Neuronal stem cell (in vitro differentiated cells): ENCODE measurements at regions not wholly inside any gene's neighbourhood (a gene's known extent, or its start where the extent isn't known, plus 50 kb on each side); places are given as distances from the start of the nearest gene placed in this dataset.
"Not testable (repeated sequence)": the region's sequence is repeated elsewhere in the genome, so short reads cannot be mapped to it uniquely, and the experiment has no call there.

Experiments
- DNase-seq: peaks from one replicate; pipeline ENCODE4 v3.0.0-alpha.2; 2013; ENCODE audit warnings: low spot score
- H2AFZ ChIP-seq: one replicate; pipeline ENCODE4 v1.6.1; 2013; ENCODE audit warnings: mild to moderate bottlenecking, low read length, inconsistent platforms
- H2AK5ac ChIP-seq: 2 replicates; pipeline ENCODE4 v1.6.1; 2013; ENCODE audit warnings: low read depth, mild to moderate bottlenecking, inconsistent platforms, low read length, moderate library complexity, mixed read lengths
- H2BK120ac ChIP-seq: 2 replicates; pipeline ENCODE4 v1.6.1; 2013; ENCODE audit warnings: low read depth, mild to moderate bottlenecking, inconsistent platforms, low read length, moderate library complexity, mixed read lengths
- H2BK12ac ChIP-seq: one replicate; pipeline ENCODE4 v1.6.1; 2013; ENCODE audit warnings: low read length, inconsistent platforms
- H2BK15ac ChIP-seq: 2 replicates; pipeline ENCODE4 v1.6.1; 2013; ENCODE audit warnings: mild to moderate bottlenecking, low read length, inconsistent platforms, mixed read lengths
- H2BK5ac ChIP-seq: one replicate; pipeline ENCODE4 v1.6.1; 2013; ENCODE audit warnings: inconsistent platforms, mild to moderate bottlenecking, low read length, moderate library complexity
- H3K14ac ChIP-seq: one replicate; pipeline ENCODE4 v1.6.1; 2013; ENCODE audit warnings: low read length, inconsistent platforms
- H3K18ac ChIP-seq: 2 replicates; pipeline ENCODE4 v1.6.1; 2013; ENCODE audit warnings: low read length, inconsistent platforms
- H3K23ac ChIP-seq: 2 replicates; pipeline ENCODE4 v1.6.1; 2013; ENCODE audit warnings: low read depth, mild to moderate bottlenecking, mixed read lengths, low read length, inconsistent platforms; ENCODE audit not compliant: poor library complexity
- H3K27ac ChIP-seq: replicated peaks from 3 replicates; pipeline ENCODE4 v1.5.1; 2013; ENCODE audit warnings: low read length, inconsistent platforms
- H3K27me3 ChIP-seq, 3 experiments: 2 replicates each; pipeline ENCODE4 v1.6.1; 2013; ENCODE audit warnings: low read length in 3 of 3, mild to moderate bottlenecking in 2 of 3, inconsistent platforms in 1 of 3, low read depth in 1 of 3, mixed read lengths in 1 of 3, moderate library complexity in 1 of 3; ENCODE audit not compliant: control insufficient read depth in 3 of 3, insufficient read depth in 3 of 3
- H3K36me3 ChIP-seq, 2 donors: replicated peaks in 1 of 2; 2 replicates each; pipeline ENCODE4 v1.6.1; 2013; ENCODE audit warnings: low read length in 2 of 2; ENCODE audit not compliant: control insufficient read depth in 2 of 2, insufficient read depth in 2 of 2
- H3K4ac ChIP-seq: 2 replicates; pipeline ENCODE4 v1.6.1; 2013; ENCODE audit warnings: inconsistent platforms, mild to moderate bottlenecking, low read length, moderate library complexity
- H3K4me1 ChIP-seq, 2 donors: 1 replicate in 1 of 2; 2 replicates in 1 of 2; pipeline ENCODE4 v1.6.1; 2013; ENCODE audit warnings: low read length in 2 of 2, low read depth in 1 of 2; ENCODE audit not compliant: control insufficient read depth in 2 of 2, insufficient read depth in 1 of 2
- H3K4me2 ChIP-seq: one replicate; pipeline ENCODE4 v1.6.1; 2013; ENCODE audit warnings: mild to moderate bottlenecking, low read length, inconsistent platforms; ENCODE audit not compliant: insufficient read depth, poor library complexity, severe bottlenecking
- H3K4me3 ChIP-seq, 2 donors: 2 replicates each; pipeline ENCODE4 v1.5.1; 2013; ENCODE audit warnings: low read length in 2 of 2, mild to moderate bottlenecking in 2 of 2, inconsistent platforms in 1 of 2, moderate library complexity in 1 of 2
- H3K79me1 ChIP-seq: one replicate; pipeline ENCODE4 v1.6.1; 2013; ENCODE audit warnings: low read depth, mild to moderate bottlenecking, inconsistent platforms, low read length, moderate library complexity
- H3K9ac ChIP-seq: one replicate; pipeline ENCODE4 v1.6.1; 2013; ENCODE audit warnings: mild to moderate bottlenecking, low read depth, low read length, inconsistent platforms; ENCODE audit not compliant: poor library complexity
- H3K9me3 ChIP-seq, 2 donors: replicated peaks in 1 of 2; 2 replicates each; pipeline versions ENCODE3 to v1.6.1; 2013; ENCODE audit warnings: low read length in 2 of 2, mild to moderate bottlenecking in 2 of 2, inconsistent platforms in 1 of 2, low read depth in 1 of 2, mixed read lengths in 1 of 2, moderate library complexity in 1 of 2; ENCODE audit not compliant: control insufficient read depth in 2 of 2, insufficient read depth in 1 of 2
- H4K8ac ChIP-seq: one replicate; pipeline ENCODE4 v1.6.1; 2013; ENCODE audit warnings: low read depth, mild to moderate bottlenecking, inconsistent platforms, low read length, moderate library complexity
- H4K91ac ChIP-seq: one replicate; pipeline ENCODE4 v1.6.1; 2013; ENCODE audit warnings: low read length, low read depth, mild to moderate bottlenecking, inconsistent platforms; ENCODE audit not compliant: poor library complexity
- WGBS, 2 donors: extraction: QIAGEN DNeasy Blood & Tissue Kit; methylation state at CpG; one replicate each; pipeline ENCODE4 v1.1.7; 2013; ENCODE audit warnings: missing lambda C conversion rate in 2 of 2, mixed read lengths in 1 of 2; ENCODE audit not compliant: insufficient read length in 2 of 2, insufficient replicate concordance in 1 of 2; ENCODE audit errors: extremely low coverage in 2 of 2; 5-methylcytosine and 5-hydroxymethylcytosine counted together

- not testable (repeated sequence) for H3K14ac ChIP-seq, H3K9ac ChIP-seq, H2BK15ac ChIP-seq, DNase-seq, H3K27me3 ChIP-seq, H3K4me2 ChIP-seq, H3K4ac ChIP-seq, H3K79me1 ChIP-seq, H3K23ac ChIP-seq, H4K8ac ChIP-seq, H4K91ac ChIP-seq, H3K4me3 ChIP-seq, H2BK12ac ChIP-seq, H3K9me3 ChIP-seq, H2BK120ac ChIP-seq, H3K36me3 ChIP-seq, H3K4me1 ChIP-seq, H3K27ac ChIP-seq, H2BK5ac ChIP-seq, H3K18ac ChIP-seq, H2AK5ac ChIP-seq, H2AFZ ChIP-seq
- WGBS, 2 donors: no CpG with 5 or more reads among the region's 5 CpGs
Observed at GRCh38 chr10:38437359-38437758, 343.2 kb downstream of the ZNF37A start.

GRCh38 chr10:38448614-38449355, 354.6 kb downstream of the ZNF37A start:
- not testable (repeated sequence) for H3K23ac ChIP-seq, DNase-seq, H3K18ac ChIP-seq, H3K9ac ChIP-seq, H4K91ac ChIP-seq, H3K14ac ChIP-seq, H3K9me3 ChIP-seq, H3K4ac ChIP-seq, H2AFZ ChIP-seq, H3K4me3 ChIP-seq, H2AK5ac ChIP-seq, H2BK5ac ChIP-seq, H3K79me1 ChIP-seq, H2BK12ac ChIP-seq, H3K4me2 ChIP-seq, H4K8ac ChIP-seq, H3K27ac ChIP-seq, H2BK120ac ChIP-seq, H3K4me1 ChIP-seq, H2BK15ac ChIP-seq, H3K36me3 ChIP-seq, H3K27me3 ChIP-seq
- WGBS, 2 donors: no CpG with 5 or more reads among the region's 22 CpGs

GRCh38 chr10:38449618-38450017, 355.5 kb downstream of the ZNF37A start:
- not testable (repeated sequence) for H3K4ac ChIP-seq, H2BK15ac ChIP-seq, H2BK12ac ChIP-seq, H2BK120ac ChIP-seq, H3K9me3 ChIP-seq, H3K36me3 ChIP-seq, H2AK5ac ChIP-seq, H3K4me2 ChIP-seq, H3K4me3 ChIP-seq, H3K23ac ChIP-seq, H3K79me1 ChIP-seq, H3K18ac ChIP-seq, DNase-seq, H4K91ac ChIP-seq, H3K14ac ChIP-seq, H4K8ac ChIP-seq, H2BK5ac ChIP-seq, H2AFZ ChIP-seq, H3K27me3 ChIP-seq, H3K4me1 ChIP-seq, H3K27ac ChIP-seq, H3K9ac ChIP-seq
- no CpG with 5 or more reads among the region's 21 CpGs for WGBS, 2 donors

GRCh38 chr10:38450372-38451057, 356.4 kb downstream of the ZNF37A start:
- not testable (repeated sequence) for H3K9ac ChIP-seq, H4K91ac ChIP-seq, H2BK5ac ChIP-seq, H3K23ac ChIP-seq, H3K4me3 ChIP-seq, H3K27me3 ChIP-seq, H3K36me3 ChIP-seq, H3K4me1 ChIP-seq, H2BK15ac ChIP-seq, H2AK5ac ChIP-seq, H3K4ac ChIP-seq, H2BK12ac ChIP-seq, H2AFZ ChIP-seq, DNase-seq, H2BK120ac ChIP-seq, H3K79me1 ChIP-seq, H3K18ac ChIP-seq, H3K14ac ChIP-seq, H3K9me3 ChIP-seq, H3K4me2 ChIP-seq, H3K27ac ChIP-seq, H4K8ac ChIP-seq
- WGBS, 2 donors: no CpG with 5 or more reads among the region's 32 CpGs
